ENCODE measurements at regions not wholly inside any gene's neighbourhood (a gene's known extent, or its start where the extent isn't known, plus 50 kb on each side); places are given as distances from the start of the nearest gene placed in this dataset.

GRCh38 chr3:104982130-104982529 is 384.6 kb upstream of the ALCAM start:
- no peak overlapping the region for H3K4me2 ChIP-seq (ENCODE audit: control insufficient read depth, extremely low read depth, insufficient read depth, low read depth, low read length)
- FAIRE-seq (no peak), DNase-seq (ENCODE audit: low read depth, low spot score) (no peak)
- dilution Hi-C loops (cut with MboI; ENCODE audit: extremely low pct_ligation_motif_present, low sequenced_read_pairs), result no loop called here
- no peaks in the 10 kb centered on the region for H3K36me3 ChIP-seq (ENCODE audit: control insufficient read depth in 2 of 2, extremely low read depth in 1 of 2, insufficient read depth in 2 of 2, low read length in 2 of 2)
- no peaks in the 10 kb centered on the region for H4K20me1 ChIP-seq (ENCODE audit: control insufficient read depth, extremely low read depth, insufficient read depth, low read length)
- H3K27ac ChIP-seq (ENCODE audit: control insufficient read depth, insufficient read depth, low read length), result no peak overlapping the region
- H3K9me3 ChIP-seq (ENCODE audit: control insufficient read depth, low read depth, low read length), result no peaks in the 10 kb centered on the region
- H3K79me2 ChIP-seq (ENCODE audit: control insufficient read depth, insufficient read depth, low read length), result no peaks in the 10 kb centered on the region
- H3K4me3 ChIP-seq (ENCODE audit: control insufficient read depth in 2 of 3, extremely low read depth in 1 of 3, insufficient read depth in 2 of 3, low read depth in 1 of 3, low read length in 3 of 3), result no peak overlapping the region
- no peaks in the 10 kb centered on the region for H3K9me1 ChIP-seq (ENCODE audit: control insufficient read depth, extremely low read depth, insufficient read depth, low read length)
- H2AFZ ChIP-seq (ENCODE audit: control insufficient read depth, low read length), result no peak overlapping the region
- no peak overlapping the region for H3K9ac ChIP-seq (ENCODE audit: control insufficient read depth, extremely low read depth, insufficient read depth, low read length)
- no peak for TF ChIP-seq EZH2 (IDR thresholded peaks at IDR 0.05; ENCODE audit: low read length)
- no peak for TF ChIP-seq CTCF (optimal IDR thresholded peaks at IDR 0.05 in 1 of 3, IDR thresholded peaks at IDR 0.05 in 1 of 3, conservative IDR thresholded peaks at IDR 0.05 in 1 of 3; ENCODE audit: extremely low read depth in 1 of 3, insufficient read depth in 2 of 3, low read length in 3 of 3)
- H3K27me3 ChIP-seq (ENCODE audit: control insufficient read depth, extremely low read depth, insufficient read depth, low read length), result no peaks in the 10 kb centered on the region
- no peaks in the 10 kb centered on the region for H3K4me1 ChIP-seq (ENCODE audit: control insufficient read depth, extremely low read depth, insufficient read depth, low read length)

GRCh38 chr3:104987859-104988258 is 378.9 kb upstream of the ALCAM start:
- H4K20me1 ChIP-seq (ENCODE audit: control insufficient read depth, extremely low read depth, insufficient read depth, low read length), result no peaks in the 10 kb centered on the region
- no peaks in the 10 kb centered on the region for H3K4me1 ChIP-seq (ENCODE audit: control insufficient read depth, extremely low read depth, insufficient read depth, low read length)
- no peak overlapping the region for H3K9ac ChIP-seq (ENCODE audit: control insufficient read depth, extremely low read depth, insufficient read depth, low read length)
- no peak overlapping the region for H3K4me3 ChIP-seq (ENCODE audit: control insufficient read depth in 2 of 3, extremely low read depth in 1 of 3, insufficient read depth in 2 of 3, low read depth in 1 of 3, low read length in 3 of 3)
- no peak overlapping the region for H3K27ac ChIP-seq (ENCODE audit: control insufficient read depth, insufficient read depth, low read length)
- FAIRE-seq, result no peak
- no peaks in the 10 kb centered on the region for H3K9me3 ChIP-seq (ENCODE audit: control insufficient read depth, low read depth, low read length)
- no peaks in the 10 kb centered on the region for H3K9me1 ChIP-seq (ENCODE audit: control insufficient read depth, extremely low read depth, insufficient read depth, low read length)
- H3K27me3 ChIP-seq (ENCODE audit: control insufficient read depth, extremely low read depth, insufficient read depth, low read length), result no peaks in the 10 kb centered on the region
- H2AFZ ChIP-seq (ENCODE audit: control insufficient read depth, low read length), result no peak overlapping the region
- no peak for TF ChIP-seq CTCF (optimal IDR thresholded peaks at IDR 0.05 in 1 of 3, IDR thresholded peaks at IDR 0.05 in 1 of 3, conservative IDR thresholded peaks at IDR 0.05 in 1 of 3; ENCODE audit: extremely low read depth in 1 of 3, insufficient read depth in 2 of 3, low read length in 3 of 3)
- TF ChIP-seq EZH2 (IDR thresholded peaks at IDR 0.05; ENCODE audit: low read length), result no peak
- dilution Hi-C loops (cut with MboI; ENCODE audit: extremely low pct_ligation_motif_present, low sequenced_read_pairs), result no loop called here
- H3K4me2 ChIP-seq (ENCODE audit: control insufficient read depth, extremely low read depth, insufficient read depth, low read depth, low read length), result no peak overlapping the region
- no peak for DNase-seq (ENCODE audit: low read depth, low spot score)
- no peaks in the 10 kb centered on the region for H3K36me3 ChIP-seq (ENCODE audit: control insufficient read depth in 2 of 2, extremely low read depth in 1 of 2, insufficient read depth in 2 of 2, low read length in 2 of 2)
- no peaks in the 10 kb centered on the region for H3K79me2 ChIP-seq (ENCODE audit: control insufficient read depth, insufficient read depth, low read length)
